Tibial nerve (tissue), 4 donors: ENCODE measurements at regions not wholly inside any gene's neighbourhood (a gene's known extent, or its start where the extent isn't known, plus 50 kb on each side); places are given as distances from the start of the nearest gene placed in this dataset.

Experiments
- DNase-seq, 2 donors: peaks; one replicate each; pipeline ENCODE4 v3.0.0-alpha.2; 2019; ENCODE audit warnings: low spot score in 2 of 2
- H3K27ac ChIP-seq, 4 donors: fragments of 200-600 bp; sonication (generic) in 3 of 4; one replicate each; pipeline ENCODE4 v1.5.1; 2017 to 2019; ENCODE audit warnings: mild to moderate bottlenecking in 1 of 4
- H3K27me3 ChIP-seq, 2 donors: fragments of 200-600 bp; sonication (generic) in 1 of 2; one replicate each; pipeline versions ENCODE4 v1.5.1 to v1.6.0; 2017 to 2019
- H3K36me3 ChIP-seq, 3 donors: fragments of 200-600 bp; sonication (generic); one replicate each; pipeline ENCODE4 v1.5.1; 2018 to 2019
- H3K4me1 ChIP-seq, 4 donors: fragments of 200-600 bp; sonication (generic) in 3 of 4; one replicate each; pipeline ENCODE4 v1.5.1; 2017 to 2019
- H3K4me3 ChIP-seq, 4 donors: fragments of 200-600 bp; sonication (generic) in 3 of 4; one replicate each; pipeline ENCODE4 v1.5.1; 2017 to 2019; ENCODE audit warnings: mild to moderate bottlenecking in 1 of 4, moderate library complexity in 1 of 4
- H3K9me3 ChIP-seq, 4 donors: fragments of 200-600 bp; sonication (generic) in 3 of 4; one replicate each; pipeline ENCODE4 v1.5.1; 2017 to 2019
- EP300 ChIP-seq, 2 donors: sonication (generic); formaldehyde crosslinking; IDR thresholded peaks; one replicate each; pipeline ENCODE4 v1.6.1; 2017; ENCODE audit warnings: antibody characterized with exemption in 2 of 2, mild to moderate bottlenecking in 1 of 2
- POLR2A ChIP-seq, 2 donors: fragments of 450-650 bp; IDR thresholded peaks; one replicate each; pipeline ENCODE4 v1.6.1; 2017; ENCODE audit warnings: antibody characterized with exemption in 2 of 2, mild to moderate bottlenecking in 2 of 2, moderate library complexity in 2 of 2
- WGBS, 2 donors: methylation state at CpG; one replicate each; pipeline ENCODE4 v1.1.5; 2018; 5-methylcytosine and 5-hydroxymethylcytosine counted together
- TF ChIP-seq, protein P1 (sequence below), 5 experiments: fragments of 200-600 bp in 3 of 5; fragments of 450-650 bp in 2 of 5; sonication (generic) in 3 of 5; IDR thresholded peaks; one replicate each; pipeline ENCODE4 v1.5.1; 2016 to 2019; ENCODE audit warnings: antibody characterized with exemption in 5 of 5, mild to moderate bottlenecking in 3 of 5, moderate library complexity in 2 of 5

DNA sequence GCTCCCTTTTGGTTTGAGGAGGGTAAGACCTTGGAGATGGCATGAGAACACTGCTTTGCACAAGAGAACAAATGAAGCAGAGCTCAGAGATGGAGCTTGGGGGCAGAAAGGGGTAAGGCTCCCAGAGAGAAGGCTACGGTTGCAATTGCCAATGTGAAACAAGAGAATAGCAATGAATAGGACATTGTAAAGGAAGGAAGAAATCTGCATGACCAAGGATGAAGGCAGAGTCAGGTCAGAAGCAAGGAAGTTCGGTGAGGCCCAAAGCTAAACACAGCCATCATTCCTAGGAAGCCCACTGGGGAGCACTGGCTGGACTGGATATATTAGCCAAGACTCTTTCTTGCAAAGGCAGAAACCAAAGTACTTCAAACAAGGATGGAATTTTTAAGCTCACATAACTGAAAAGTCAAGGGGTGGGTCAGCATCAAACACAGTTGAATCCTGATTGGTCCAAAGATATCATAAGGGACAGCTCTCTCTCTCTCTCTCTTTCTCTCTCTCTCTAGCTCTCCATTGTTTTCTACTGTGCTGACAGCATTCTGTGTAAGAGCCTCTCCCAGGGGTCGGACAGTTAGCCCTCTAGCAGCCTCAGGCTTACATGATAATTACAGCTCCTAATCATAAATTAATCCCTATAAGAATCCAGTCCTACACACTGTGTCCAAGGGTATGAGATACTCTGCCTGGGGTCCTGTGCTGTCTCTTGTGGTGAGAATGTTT lies 484.3 kb downstream of the SOX6 start:
- no peak for TF ChIP-seq EP300 (IDR thresholded peaks at IDR 0.05)
- TF ChIP-seq POLR2A (IDR thresholded peaks at IDR 0.05) = no peak
- TF ChIP-seq, protein P1, sequence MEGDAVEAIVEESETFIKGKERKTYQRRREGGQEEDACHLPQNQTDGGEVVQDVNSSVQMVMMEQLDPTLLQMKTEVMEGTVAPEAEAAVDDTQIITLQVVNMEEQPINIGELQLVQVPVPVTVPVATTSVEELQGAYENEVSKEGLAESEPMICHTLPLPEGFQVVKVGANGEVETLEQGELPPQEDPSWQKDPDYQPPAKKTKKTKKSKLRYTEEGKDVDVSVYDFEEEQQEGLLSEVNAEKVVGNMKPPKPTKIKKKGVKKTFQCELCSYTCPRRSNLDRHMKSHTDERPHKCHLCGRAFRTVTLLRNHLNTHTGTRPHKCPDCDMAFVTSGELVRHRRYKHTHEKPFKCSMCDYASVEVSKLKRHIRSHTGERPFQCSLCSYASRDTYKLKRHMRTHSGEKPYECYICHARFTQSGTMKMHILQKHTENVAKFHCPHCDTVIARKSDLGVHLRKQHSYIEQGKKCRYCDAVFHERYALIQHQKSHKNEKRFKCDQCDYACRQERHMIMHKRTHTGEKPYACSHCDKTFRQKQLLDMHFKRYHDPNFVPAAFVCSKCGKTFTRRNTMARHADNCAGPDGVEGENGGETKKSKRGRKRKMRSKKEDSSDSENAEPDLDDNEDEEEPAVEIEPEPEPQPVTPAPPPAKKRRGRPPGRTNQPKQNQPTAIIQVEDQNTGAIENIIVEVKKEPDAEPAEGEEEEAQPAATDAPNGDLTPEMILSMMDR (IDR thresholded peaks at IDR 0.05) = no peak
- H3K4me3 ChIP-seq = no peak overlapping the region
- no peaks in the 10 kb centered on the region for H3K4me1 ChIP-seq
- no peak for DNase-seq
- no peaks in the 10 kb centered on the region for H3K9me3 ChIP-seq
- no peak overlapping the region for H3K27ac ChIP-seq
- H3K36me3 ChIP-seq = no peaks in the 10 kb centered on the region
- H3K27me3 ChIP-seq = no peaks in the 10 kb centered on the region
- WGBS, 2 donors = 56 to 73% methylated on average over 3 of the region's 3 CpGs

DNA sequence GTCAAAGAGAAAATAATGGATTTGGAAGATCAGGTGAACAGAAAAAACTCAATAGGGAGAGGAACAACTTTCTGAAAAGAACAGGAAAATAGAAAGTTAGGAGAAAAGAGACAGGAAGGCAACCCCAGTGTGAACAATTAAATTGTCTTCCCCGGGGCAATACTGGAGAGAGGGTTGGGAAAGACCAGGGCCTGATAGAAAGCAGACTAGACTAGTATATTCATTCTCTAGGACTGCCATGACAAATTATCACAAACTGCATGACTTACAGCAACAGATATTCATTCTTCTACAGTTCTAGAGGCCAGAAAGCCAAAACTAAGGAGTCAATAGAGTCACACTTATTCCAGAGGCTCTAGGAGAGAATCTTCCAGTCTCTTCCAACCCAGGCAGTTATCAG lies 482.8 kb downstream of the SOX6 start:
- H3K36me3 ChIP-seq = no peaks in the 10 kb centered on the region
- no peak for DNase-seq
- H3K9me3 ChIP-seq = no peaks in the 10 kb centered on the region
- no peaks in the 10 kb centered on the region for H3K4me1 ChIP-seq
- WGBS, 2 donors = 77 to 82% methylated on average over 1 of the region's 1 CpG
- no peaks in the 10 kb centered on the region for H3K27me3 ChIP-seq
- TF ChIP-seq EP300 (IDR thresholded peaks at IDR 0.05) (no peak), POLR2A (IDR thresholded peaks at IDR 0.05) (no peak)
- TF ChIP-seq, protein P1 (IDR thresholded peaks at IDR 0.05) = no peak
- no peak overlapping the region for H3K27ac ChIP-seq
- H3K4me3 ChIP-seq = no peak overlapping the region

DNA sequence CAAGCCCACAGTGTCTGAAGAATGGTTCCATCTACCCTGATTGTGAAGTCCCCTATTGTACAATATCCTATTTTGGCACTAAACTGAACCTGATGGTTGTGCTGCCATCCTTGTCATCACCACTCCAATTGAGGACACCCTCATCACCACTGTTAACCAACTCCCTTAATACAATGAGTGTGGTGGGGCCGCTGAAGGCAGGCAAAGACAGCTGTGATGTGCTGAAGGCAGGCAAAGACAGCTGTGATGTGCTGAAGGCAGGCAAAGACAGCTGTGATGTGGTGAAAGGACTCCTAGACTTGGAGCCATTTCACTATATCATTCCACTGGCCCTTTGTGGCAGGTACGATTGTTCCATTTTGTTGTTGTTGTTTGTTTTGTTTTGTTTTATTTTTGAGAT lies 481.6 kb downstream of the SOX6 start:
- 94 to 96% methylated on average over 2 of the region's 2 CpGs for WGBS, 2 donors
- Histone ChIP-seq H3K27ac (no peak overlapping the region), H3K27me3 (no peaks in the 10 kb centered on the region), H3K4me3 (no peak overlapping the region), H3K4me1 (no peaks in the 10 kb centered on the region), H3K36me3 (no peaks in the 10 kb centered on the region), H3K9me3 (no peaks in the 10 kb centered on the region)
- TF ChIP-seq, protein P1 (IDR thresholded peaks at IDR 0.05) = no peak
- TF ChIP-seq EP300 (IDR thresholded peaks at IDR 0.05) = no peak
- DNase-seq = no peak

DNA sequence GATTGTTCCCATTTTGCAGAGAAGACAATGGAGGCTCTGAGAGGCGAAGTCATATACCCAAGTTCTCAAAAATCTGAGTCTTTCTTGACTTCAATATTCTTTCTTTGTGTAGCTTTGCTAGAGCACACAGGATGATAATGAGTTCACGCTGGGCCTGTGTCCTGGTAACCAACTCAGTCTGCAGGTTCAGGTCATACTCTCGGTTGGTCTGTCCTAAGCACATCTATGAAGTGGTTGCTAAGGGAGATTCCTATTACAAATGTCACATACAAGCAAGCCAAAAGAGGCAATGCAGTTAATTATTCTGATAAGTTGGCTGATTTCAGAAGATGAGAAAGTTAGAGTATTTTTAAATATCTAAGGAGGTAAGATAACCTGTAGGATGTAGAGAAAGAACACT lies 481.0 kb downstream of the SOX6 start:
- Histone ChIP-seq H3K9me3 (no peaks in the 10 kb centered on the region), H3K27me3 (no peaks in the 10 kb centered on the region), H3K36me3 (no peaks in the 10 kb centered on the region), H3K27ac (no peak overlapping the region), H3K4me3 (no peak overlapping the region), H3K4me1 (no peaks in the 10 kb centered on the region)
- TF ChIP-seq POLR2A (IDR thresholded peaks at IDR 0.05) (no peak), EP300 (IDR thresholded peaks at IDR 0.05) (no peak)
- TF ChIP-seq, protein P1 (IDR thresholded peaks at IDR 0.05) = no peak
- no peak for DNase-seq
- WGBS, 2 donors = 95 to 98% methylated on average over 3 of the region's 3 CpGs

DNA sequence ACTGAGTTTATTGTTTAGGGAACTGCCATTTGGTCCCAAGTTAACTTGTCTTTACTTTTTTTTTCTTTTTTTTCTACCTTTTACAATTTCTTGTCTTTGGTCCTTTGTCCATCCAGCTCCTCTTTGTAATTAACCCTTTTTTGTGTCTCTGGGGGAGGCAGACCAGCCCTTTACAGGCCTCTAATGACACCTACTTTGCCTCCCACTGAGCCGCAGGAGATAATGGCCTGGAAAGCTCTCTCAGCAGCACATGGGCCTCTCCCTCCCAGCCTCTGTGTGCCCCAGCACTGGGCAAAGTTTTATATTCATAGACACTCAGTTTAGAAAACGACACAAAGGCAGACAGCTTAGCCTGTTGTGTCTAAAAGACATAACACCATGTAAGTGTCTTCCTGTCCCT lies 480.4 kb downstream of the SOX6 start:
- Histone ChIP-seq H3K4me1 (no peaks in the 10 kb centered on the region), H3K27me3 (no peaks in the 10 kb centered on the region), H3K27ac (no peak overlapping the region), H3K9me3 (no peaks in the 10 kb centered on the region), H3K4me3 (no peak overlapping the region), H3K36me3 (no peaks in the 10 kb centered on the region)
- TF ChIP-seq POLR2A (IDR thresholded peaks at IDR 0.05) = no peak
- no peak for TF ChIP-seq EP300 (IDR thresholded peaks at IDR 0.05)
- TF ChIP-seq, protein P1 (IDR thresholded peaks at IDR 0.05) = no peak
- no peak for DNase-seq
- WGBS, 2 donors = 81 to 91% methylated on average over 2 of the region's 2 CpGs
